ENCODE measurements at regions not wholly inside any gene's neighbourhood (a gene's known extent, or its start where the extent isn't known, plus 50 kb on each side); places are given as distances from the start of the nearest gene placed in this dataset.
A peak's percentile ranks its signal among the peaks of the same experiment; 100 is the strongest.

DNA sequence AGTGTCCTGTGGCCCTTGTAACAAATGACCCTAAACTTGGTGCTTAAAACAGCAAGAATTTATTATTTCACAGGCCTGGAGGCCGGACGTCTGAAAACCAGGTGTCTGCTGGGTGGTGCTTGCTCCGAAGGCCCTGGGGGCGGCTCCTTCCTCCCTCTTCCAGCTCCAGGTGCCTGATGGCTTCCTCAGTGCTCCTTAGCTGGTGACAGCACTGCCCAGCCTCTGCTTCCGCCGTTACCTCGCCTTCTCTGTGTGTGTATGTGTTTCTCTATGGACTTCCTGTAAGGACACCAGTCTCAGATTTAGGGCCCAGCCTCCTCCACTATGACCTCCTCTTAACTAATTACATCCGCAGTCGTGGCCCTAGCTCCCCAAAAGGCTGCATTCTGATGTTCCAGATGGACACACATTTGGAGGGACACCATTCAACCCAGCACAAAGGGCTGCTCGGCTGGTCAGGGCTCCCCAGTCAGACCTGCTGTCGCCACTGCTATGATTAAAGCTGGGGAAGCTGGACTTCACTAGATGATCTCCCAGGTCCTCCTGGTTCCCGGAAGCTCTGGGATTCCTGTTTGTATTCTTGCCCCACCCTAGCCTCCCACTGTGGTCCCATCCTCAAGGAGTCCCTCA, 172.8 kb downstream of the IRF8 start:
- peak in 1 of 2 experiments; percentile 4 for DNase-seq
- Histone ChIP-seq H4K20me1 (ENCODE audit: insufficient read depth) (no peaks in the 10 kb centered on the region), H3K79me2 (ENCODE audit: low read depth) (no peaks in the 10 kb centered on the region), H3F3A (ENCODE audit: insufficient read depth, low read depth) (no peaks in the 10 kb centered on the region), H3K4me2 (no peak overlapping the region), H2AFZ (no peak overlapping the region), H3K36me3 (ENCODE audit: low read depth) (no peaks in the 10 kb centered on the region), H3K4me3 (no peak overlapping the region), H3K27me3 (ENCODE audit: insufficient read depth, low read depth) (peaks cover 93% of the 10 kb centered on the region), H3K9me3 (ENCODE audit: insufficient read depth, low read depth) (no peaks in the 10 kb centered on the region), H3K4me1 (replicated peaks; ENCODE audit: insufficient read depth) (no peaks in the 10 kb centered on the region), H3K9me2 (ENCODE audit: insufficient read depth) (no peaks in the 10 kb centered on the region), H3K27ac (no peak overlapping the region)
- ChIA-PET CTCF (no interaction called here), POLR2A (ENCODE audit: unreplicated experiment) (no interaction called here)
- intact Hi-C loops (cut with micrococcal nuclease; ENCODE audit: unreplicated experiment) = loop anchor here (1.0 kb wide), 1 partner anchor 449 kb away; no protein-coding TSS in a partner anchor
- BruUV-seq (replicated peaks) = no TSS peak
- TF ChIP-seq EZH2 (IDR thresholded peaks at IDR 0.05; ENCODE audit: low read depth) = no peak
- TF ChIP-seq, protein P1, sequence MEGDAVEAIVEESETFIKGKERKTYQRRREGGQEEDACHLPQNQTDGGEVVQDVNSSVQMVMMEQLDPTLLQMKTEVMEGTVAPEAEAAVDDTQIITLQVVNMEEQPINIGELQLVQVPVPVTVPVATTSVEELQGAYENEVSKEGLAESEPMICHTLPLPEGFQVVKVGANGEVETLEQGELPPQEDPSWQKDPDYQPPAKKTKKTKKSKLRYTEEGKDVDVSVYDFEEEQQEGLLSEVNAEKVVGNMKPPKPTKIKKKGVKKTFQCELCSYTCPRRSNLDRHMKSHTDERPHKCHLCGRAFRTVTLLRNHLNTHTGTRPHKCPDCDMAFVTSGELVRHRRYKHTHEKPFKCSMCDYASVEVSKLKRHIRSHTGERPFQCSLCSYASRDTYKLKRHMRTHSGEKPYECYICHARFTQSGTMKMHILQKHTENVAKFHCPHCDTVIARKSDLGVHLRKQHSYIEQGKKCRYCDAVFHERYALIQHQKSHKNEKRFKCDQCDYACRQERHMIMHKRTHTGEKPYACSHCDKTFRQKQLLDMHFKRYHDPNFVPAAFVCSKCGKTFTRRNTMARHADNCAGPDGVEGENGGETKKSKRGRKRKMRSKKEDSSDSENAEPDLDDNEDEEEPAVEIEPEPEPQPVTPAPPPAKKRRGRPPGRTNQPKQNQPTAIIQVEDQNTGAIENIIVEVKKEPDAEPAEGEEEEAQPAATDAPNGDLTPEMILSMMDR (conservative IDR thresholded peaks at IDR 0.05) = no peak

DNA sequence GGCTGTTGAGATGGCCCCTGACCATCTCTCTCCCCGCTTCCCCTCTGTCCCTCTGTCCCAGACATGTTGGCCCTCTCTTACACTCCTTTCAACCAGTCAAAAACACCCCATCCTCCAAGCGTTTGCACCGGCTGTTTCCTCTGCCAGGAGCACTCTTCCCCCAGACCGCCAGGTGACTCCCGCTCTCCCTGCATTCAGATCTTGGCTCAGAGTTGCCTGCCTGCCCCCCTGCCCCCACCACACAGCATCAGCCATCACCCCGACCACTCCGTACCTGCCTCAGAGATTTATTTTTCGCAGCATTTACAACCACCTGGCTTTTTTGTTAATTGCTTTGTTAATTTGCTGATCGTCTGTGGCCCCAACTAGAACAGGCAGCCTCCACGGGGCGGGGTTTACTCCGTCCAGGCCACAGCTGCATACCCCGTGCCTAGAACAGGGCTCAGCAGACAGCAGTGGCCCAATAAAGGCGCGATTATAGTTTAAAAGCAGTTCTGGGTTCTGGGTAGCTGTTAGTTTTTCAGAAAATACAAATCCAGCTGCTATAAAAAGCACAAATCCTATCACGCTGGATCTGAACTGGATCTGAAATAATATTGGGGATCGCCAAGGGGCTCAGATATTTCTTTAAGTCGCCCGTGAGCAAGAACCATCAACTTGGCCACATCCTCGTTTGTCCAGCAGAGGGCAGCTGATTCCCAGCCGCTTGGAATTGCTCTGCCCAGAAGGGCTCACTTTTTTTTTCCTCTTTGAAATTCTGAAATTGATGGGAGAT, 173.6 kb downstream of the IRF8 start:
- Histone ChIP-seq H3K4me2 (no peak overlapping the region), H3K4me3 (no peak overlapping the region), H3K27me3 (ENCODE audit: insufficient read depth, low read depth) (peaks cover 94% of the 10 kb centered on the region), H3F3A (ENCODE audit: insufficient read depth, low read depth) (no peaks in the 10 kb centered on the region), H4K20me1 (ENCODE audit: insufficient read depth) (no peaks in the 10 kb centered on the region), H3K27ac (no peak overlapping the region), H2AFZ (no peak overlapping the region), H3K79me2 (ENCODE audit: low read depth) (no peaks in the 10 kb centered on the region), H3K4me1 (replicated peaks; ENCODE audit: insufficient read depth) (no peaks in the 10 kb centered on the region), H3K9me2 (ENCODE audit: insufficient read depth) (no peaks in the 10 kb centered on the region), H3K9me3 (ENCODE audit: insufficient read depth, low read depth) (no peaks in the 10 kb centered on the region), H3K36me3 (ENCODE audit: low read depth) (no peaks in the 10 kb centered on the region)
- BruUV-seq (replicated peaks) = no TSS peak
- CTCF ChIA-PET = interaction anchor here (0.7 to 1.4 kb wide), 2 partner anchors 334 to 445 kb away, joined by 6 read pairs; no protein-coding TSS in a partner anchor
- intact Hi-C loops (cut with micrococcal nuclease; ENCODE audit: unreplicated experiment) = loop anchor here (1.0 kb wide), 1 partner anchor 448 kb away; no protein-coding TSS in a partner anchor
- peak; percentile 35 to 49 for DNase-seq
- TF ChIP-seq EZH2 (IDR thresholded peaks at IDR 0.05; ENCODE audit: low read depth) = no peak
- TF ChIP-seq, protein P1 (conservative IDR thresholded peaks at IDR 0.05) = peak; percentile 81
- POLR2A ChIA-PET (ENCODE audit: unreplicated experiment) = no interaction called here

DNA sequence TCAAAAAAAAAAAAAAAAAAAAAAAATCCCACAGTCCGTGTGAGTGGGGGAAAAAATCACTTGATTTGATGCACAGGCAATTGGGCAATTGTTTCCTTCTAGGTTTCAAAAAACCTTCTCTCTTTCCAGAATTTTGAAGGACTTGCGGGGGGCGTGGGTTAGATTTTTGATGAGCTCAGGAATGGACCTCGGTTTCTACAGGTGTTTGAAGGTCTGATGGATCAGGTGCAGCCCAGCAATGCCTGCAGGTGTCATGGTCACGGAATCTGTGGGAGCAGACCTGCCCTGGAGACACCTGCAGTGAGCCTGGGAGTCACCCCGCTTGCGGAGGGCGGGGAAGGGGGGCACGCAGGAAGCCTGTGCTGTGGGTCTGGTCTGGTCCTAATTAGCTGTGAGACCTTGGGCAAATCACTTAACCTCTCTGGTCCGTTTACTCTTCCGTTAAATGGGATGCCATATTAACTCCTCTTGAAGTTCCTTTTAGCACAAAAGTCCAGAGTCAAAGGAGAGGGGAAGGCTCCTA, 174.2 kb downstream of the IRF8 start:
- Histone ChIP-seq H3K27me3 (ENCODE audit: insufficient read depth, low read depth) (peaks cover 94% of the 10 kb centered on the region), H3K4me1 (replicated peaks; ENCODE audit: insufficient read depth) (no peaks in the 10 kb centered on the region), H2AFZ (no peak overlapping the region), H3K9me3 (ENCODE audit: insufficient read depth, low read depth) (no peaks in the 10 kb centered on the region), H3K27ac (no peak overlapping the region), H3K79me2 (ENCODE audit: low read depth) (no peaks in the 10 kb centered on the region), H3F3A (ENCODE audit: insufficient read depth, low read depth) (no peaks in the 10 kb centered on the region), H3K4me3 (no peak overlapping the region), H3K36me3 (ENCODE audit: low read depth) (no peaks in the 10 kb centered on the region), H3K4me2 (no peak overlapping the region), H4K20me1 (ENCODE audit: insufficient read depth) (no peaks in the 10 kb centered on the region), H3K9me2 (ENCODE audit: insufficient read depth) (no peaks in the 10 kb centered on the region)
- POLR2A ChIA-PET (ENCODE audit: unreplicated experiment) = no interaction called here
- CTCF ChIA-PET = interaction anchor here (0.7 to 1.4 kb wide), 2 partner anchors 333 to 445 kb away, joined by 6 read pairs; no protein-coding TSS in a partner anchor
- no peak for TF ChIP-seq EZH2 (IDR thresholded peaks at IDR 0.05; ENCODE audit: low read depth)
- TF ChIP-seq, protein P1 (conservative IDR thresholded peaks at IDR 0.05) = peak; percentile 41; the same call in 1 of the 2 replicates
- peak in 1 of 2 experiments; percentile 5 for DNase-seq
- BruUV-seq (replicated peaks) = no TSS peak
- intact Hi-C loops (cut with micrococcal nuclease; ENCODE audit: unreplicated experiment) = no loop called here

Data from PC-9 (cell line).